HCT116 (cell line): ENCODE measurements at regions not wholly inside any gene's neighbourhood (a gene's known extent, or its start where the extent isn't known, plus 50 kb on each side); places are given as distances from the start of the nearest gene placed in this dataset.

ENCODE experiments used
- CEBPB ChIP-seq: IDR thresholded peaks from 2 replicates; pipeline ENCODE4 v1.6.1; 2012; ENCODE audit warnings: low read depth
- POLR2A ChIP-seq: IDR thresholded peaks from 2 replicates; pipeline ENCODE4 v1.7.0; 2011; ENCODE audit warnings: borderline replicate concordance; ENCODE audit not compliant: insufficient read depth, insufficient read length; ENCODE audit errors: extremely low read depth
- POLR2AphosphoS5 ChIP-seq: IDR thresholded peaks from 2 replicates; pipeline ENCODE4 v1.6.1; 2011; ENCODE audit warnings: mild to moderate bottlenecking, low read depth, low read length, moderate library complexity
- SP1 ChIP-seq: IDR thresholded peaks from 2 replicates; pipeline ENCODE4 v1.6.1; 2012; ENCODE audit warnings: low read depth
- ZNF274 ChIP-seq: fragments of 200-500 bp; sonication (Bioruptor generic); IDR thresholded peaks from 2 replicates; pipeline ENCODE4 v1.6.1; 2014; ENCODE audit warnings: mild to moderate bottlenecking, low read depth, low read length, inconsistent platforms
- TF ChIP-seq, protein P1 (sequence below), 3 experiments: fragments of 200-600 bp in 1 of 3; sonication (generic) in 1 of 3; IDR thresholded peaks in 2 of 3; conservative IDR thresholded peaks in 1 of 3; 2 replicates each; pipeline ENCODE4 v1.5.1; 2012 to 2017; ENCODE audit warnings: low read depth in 2 of 3, low read length in 2 of 3, antibody characterized with exemption in 1 of 3, borderline replicate concordance in 1 of 3, control low read depth in 1 of 3, mild to moderate bottlenecking in 1 of 3, mixed read lengths in 1 of 3, mixed run types in 1 of 3, moderate library complexity in 1 of 3; ENCODE audit not compliant: insufficient read depth in 1 of 3
- TF ChIP-seq, protein P2 (sequence below): IDR thresholded peaks from 2 replicates; pipeline ENCODE4 v1.6.1; 2012

DNA sequence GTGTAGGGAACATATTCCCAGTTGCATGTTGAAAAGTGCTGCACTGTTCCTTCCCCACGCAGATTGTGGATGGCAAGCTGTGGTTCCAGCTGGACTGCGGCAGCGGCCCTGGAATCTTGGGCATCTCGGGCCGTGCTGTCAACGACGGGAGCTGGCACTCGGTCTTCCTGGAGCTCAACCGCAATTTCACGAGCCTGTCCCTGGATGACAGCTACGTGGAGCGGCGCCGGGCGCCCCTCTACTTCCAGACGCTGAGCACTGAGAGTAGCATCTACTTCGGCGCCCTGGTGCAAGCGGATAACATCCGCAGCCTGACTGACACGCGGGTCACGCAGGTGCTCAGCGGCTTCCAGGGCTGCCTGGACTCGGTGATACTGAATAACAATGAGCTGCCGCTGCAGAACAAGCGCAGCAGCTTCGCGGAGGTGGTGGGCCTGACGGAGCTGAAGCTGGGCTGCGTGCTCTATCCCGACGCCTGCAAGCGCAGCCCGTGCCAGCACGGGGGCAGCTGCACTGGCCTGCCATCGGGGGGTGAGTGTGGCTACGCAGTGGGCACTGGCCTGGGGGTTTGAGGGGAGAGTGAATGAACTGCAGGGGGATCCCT, 102.7 kb upstream of the MTNR1B start:
- TF ChIP-seq, protein P1, sequence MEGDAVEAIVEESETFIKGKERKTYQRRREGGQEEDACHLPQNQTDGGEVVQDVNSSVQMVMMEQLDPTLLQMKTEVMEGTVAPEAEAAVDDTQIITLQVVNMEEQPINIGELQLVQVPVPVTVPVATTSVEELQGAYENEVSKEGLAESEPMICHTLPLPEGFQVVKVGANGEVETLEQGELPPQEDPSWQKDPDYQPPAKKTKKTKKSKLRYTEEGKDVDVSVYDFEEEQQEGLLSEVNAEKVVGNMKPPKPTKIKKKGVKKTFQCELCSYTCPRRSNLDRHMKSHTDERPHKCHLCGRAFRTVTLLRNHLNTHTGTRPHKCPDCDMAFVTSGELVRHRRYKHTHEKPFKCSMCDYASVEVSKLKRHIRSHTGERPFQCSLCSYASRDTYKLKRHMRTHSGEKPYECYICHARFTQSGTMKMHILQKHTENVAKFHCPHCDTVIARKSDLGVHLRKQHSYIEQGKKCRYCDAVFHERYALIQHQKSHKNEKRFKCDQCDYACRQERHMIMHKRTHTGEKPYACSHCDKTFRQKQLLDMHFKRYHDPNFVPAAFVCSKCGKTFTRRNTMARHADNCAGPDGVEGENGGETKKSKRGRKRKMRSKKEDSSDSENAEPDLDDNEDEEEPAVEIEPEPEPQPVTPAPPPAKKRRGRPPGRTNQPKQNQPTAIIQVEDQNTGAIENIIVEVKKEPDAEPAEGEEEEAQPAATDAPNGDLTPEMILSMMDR (IDR thresholded peaks at IDR 0.05 in 2 of 3, conservative IDR thresholded peaks at IDR 0.05 in 1 of 3; ENCODE audit: borderline replicate concordance in 1 of 3, insufficient read depth in 1 of 3, low read depth in 2 of 3, low read length in 2 of 3) = no peak
- TF ChIP-seq SP1 (no peak), POLR2AphosphoS5 (no peak), ZNF274 (no peak), POLR2A (no peak), CEBPB (no peak)
- TF ChIP-seq, protein P2, sequence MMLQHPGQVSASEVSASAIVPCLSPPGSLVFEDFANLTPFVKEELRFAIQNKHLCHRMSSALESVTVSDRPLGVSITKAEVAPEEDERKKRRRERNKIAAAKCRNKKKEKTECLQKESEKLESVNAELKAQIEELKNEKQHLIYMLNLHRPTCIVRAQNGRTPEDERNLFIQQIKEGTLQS = no peak
